Spleen (tissue), 7 donors: ENCODE measurements at regions not wholly inside any gene's neighbourhood (a gene's known extent, or its start where the extent isn't known, plus 50 kb on each side); places are given as distances from the start of the nearest gene placed in this dataset.

Source experiments
- POLR2AphosphoS5 ChIP-seq, 3 donors: sonication (generic); formaldehyde crosslinking; IDR thresholded peaks; one replicate each; pipeline ENCODE4 v1.5.1; 2017; ENCODE audit warnings: antibody characterized with exemption in 3 of 3
- TF ChIP-seq, protein P1 (sequence below), 11 experiments: fragments of 200-600 bp in 7 of 11; fragments of 450-650 bp in 4 of 11; sonication (generic) in 4 of 11; IDR thresholded peaks in 8 of 11; conservative IDR thresholded peaks in 3 of 11; 1 replicate in 7 of 11; 2 replicates in 4 of 11; pipeline versions ENCODE4 v1.4.0 to v1.8.0; 2016 to 2021; ENCODE audit warnings: antibody characterized with exemption in 11 of 11, inconsistent platforms in 4 of 11, mild to moderate bottlenecking in 1 of 11
- donor health status: DM: no; HTN: no; CAD: no; lungs with moderate emphysema.
- donor health status: DM: no; HTN: no; CAD: no.
- donor health status: DM: no; HTN: no; CAD: no.

DNA sequence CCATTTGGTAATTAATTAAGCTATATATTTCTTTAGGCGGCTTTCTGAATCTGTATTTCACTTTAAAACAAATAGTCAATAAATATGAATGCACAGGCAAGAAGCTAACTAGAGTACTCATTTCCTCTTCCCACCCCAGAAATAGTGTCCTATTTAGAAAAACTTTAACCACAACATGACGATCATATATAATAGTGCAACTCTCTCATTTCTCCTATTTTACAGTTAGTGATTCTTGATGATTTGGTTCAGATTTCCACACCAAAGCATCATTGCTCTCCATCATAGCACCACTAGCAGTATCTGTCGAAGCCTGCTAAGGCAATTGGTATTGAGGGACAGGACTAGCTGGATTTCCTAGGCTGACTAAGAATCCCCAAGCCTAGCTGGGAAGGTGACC is 184.0 kb upstream of the GALNTL6 start:
- TF ChIP-seq, protein P1, sequence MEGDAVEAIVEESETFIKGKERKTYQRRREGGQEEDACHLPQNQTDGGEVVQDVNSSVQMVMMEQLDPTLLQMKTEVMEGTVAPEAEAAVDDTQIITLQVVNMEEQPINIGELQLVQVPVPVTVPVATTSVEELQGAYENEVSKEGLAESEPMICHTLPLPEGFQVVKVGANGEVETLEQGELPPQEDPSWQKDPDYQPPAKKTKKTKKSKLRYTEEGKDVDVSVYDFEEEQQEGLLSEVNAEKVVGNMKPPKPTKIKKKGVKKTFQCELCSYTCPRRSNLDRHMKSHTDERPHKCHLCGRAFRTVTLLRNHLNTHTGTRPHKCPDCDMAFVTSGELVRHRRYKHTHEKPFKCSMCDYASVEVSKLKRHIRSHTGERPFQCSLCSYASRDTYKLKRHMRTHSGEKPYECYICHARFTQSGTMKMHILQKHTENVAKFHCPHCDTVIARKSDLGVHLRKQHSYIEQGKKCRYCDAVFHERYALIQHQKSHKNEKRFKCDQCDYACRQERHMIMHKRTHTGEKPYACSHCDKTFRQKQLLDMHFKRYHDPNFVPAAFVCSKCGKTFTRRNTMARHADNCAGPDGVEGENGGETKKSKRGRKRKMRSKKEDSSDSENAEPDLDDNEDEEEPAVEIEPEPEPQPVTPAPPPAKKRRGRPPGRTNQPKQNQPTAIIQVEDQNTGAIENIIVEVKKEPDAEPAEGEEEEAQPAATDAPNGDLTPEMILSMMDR (IDR thresholded peaks at IDR 0.05 in 8 of 11, conservative IDR thresholded peaks at IDR 0.05 in 3 of 11): no peak
- no peak for TF ChIP-seq POLR2AphosphoS5 (IDR thresholded peaks at IDR 0.05)
